ENCODE measurements at regions not wholly inside any gene's neighbourhood (a gene's known extent, or its start where the extent isn't known, plus 50 kb on each side); places are given as distances from the start of the nearest gene placed in this dataset.

DNA sequence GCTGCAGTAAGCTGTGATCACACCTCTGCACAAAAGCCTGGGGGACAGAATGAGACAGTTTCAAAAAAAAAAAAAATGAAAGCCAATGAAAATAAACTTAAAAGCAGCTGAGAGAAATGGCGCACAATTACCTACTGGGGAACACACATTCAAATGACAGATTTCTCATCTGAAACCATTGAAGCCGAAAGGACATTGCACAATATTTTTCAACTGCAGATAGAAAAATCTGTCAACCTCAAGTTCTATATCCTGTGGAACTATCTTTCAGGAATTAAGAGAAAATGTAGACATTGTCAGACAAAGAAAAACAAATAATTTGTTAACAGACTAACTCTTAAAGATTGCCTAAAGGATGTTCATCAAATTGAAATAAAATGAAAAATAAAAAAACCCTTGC is 442.8 kb downstream of the MATN1 start:
- no peak for ATAC-seq

DNA sequence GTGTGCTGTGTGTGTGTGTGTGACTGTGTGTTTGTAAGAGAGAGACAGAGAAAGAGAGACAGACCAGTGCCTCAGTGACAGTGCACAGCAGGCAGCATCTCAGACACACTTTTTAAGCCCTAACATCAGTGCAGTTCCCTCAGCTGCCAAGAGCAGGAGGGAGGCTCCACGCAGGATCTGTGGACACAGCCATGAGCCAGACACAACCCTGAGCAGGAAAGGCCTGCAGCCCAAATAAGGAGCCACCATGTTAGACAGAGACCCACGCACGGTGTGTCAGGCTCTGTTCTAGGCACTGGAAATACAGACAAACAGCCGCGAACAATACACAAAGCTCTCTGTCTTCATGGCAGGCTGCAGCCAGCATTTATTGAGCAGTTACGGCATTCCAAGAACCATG is 445.5 kb downstream of the MATN1 start:
- ATAC-seq, result no peak

DNA sequence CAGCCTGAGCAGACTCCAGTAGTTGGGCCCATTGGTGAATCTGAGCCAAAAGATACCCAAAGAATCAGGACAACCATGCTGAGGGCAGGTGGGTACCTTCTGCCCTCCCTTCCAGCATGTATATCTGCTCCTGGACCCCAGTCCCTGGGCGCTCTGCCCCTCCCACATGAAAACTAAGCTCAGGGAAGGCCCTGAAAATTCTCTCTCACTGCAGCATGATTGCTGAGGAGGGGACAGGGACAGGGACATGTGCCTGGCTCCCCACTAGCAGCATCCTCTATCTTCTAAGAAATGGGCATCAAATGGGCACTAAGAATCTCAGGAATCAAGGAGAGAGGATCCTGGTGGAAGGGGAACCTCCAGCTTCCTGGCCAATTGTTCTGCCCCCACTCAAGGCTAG is 446.0 kb downstream of the MATN1 start:
- ATAC-seq, result no peak

DNA sequence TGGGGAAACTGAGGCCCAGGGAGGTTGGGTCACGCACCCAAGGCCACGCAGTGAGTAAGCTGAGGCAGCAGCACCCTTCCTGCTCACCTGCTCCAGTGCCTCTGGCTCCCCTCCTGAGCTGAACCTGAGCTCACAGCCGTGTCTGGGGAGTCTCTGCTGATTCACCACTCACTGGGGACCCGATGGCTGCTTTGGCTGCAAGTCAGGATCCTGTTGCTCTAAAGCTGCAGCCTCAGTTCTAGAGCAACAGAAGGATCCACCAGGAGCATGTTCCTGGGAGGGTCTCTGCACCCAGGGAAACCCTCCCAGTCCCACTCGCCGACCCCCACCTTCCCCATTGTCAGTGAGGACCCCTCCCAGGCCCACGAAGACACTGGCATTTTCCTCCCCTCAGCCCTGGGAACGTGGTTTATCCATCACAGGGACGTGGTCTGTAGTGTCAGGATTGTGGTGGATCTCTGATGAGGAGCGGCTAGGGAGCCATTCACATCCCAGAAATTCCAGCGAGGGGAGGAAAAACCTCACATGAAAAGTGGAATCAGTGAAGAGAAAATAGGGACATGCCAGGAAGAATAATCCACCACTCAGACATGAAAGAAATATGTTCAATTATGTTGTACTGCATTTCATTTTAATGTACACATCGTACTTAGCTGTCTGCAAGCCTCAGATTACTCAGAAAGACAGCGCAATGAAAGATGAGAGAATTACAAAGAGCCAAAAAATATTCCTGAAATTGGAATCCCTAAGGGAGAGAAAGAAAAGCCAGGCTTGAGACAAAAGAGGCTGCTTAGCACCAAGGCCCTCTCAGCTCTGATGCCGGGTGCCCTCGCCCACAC is 447.2 kb downstream of the MATN1 start:
- ATAC-seq, result no peak

DNA sequence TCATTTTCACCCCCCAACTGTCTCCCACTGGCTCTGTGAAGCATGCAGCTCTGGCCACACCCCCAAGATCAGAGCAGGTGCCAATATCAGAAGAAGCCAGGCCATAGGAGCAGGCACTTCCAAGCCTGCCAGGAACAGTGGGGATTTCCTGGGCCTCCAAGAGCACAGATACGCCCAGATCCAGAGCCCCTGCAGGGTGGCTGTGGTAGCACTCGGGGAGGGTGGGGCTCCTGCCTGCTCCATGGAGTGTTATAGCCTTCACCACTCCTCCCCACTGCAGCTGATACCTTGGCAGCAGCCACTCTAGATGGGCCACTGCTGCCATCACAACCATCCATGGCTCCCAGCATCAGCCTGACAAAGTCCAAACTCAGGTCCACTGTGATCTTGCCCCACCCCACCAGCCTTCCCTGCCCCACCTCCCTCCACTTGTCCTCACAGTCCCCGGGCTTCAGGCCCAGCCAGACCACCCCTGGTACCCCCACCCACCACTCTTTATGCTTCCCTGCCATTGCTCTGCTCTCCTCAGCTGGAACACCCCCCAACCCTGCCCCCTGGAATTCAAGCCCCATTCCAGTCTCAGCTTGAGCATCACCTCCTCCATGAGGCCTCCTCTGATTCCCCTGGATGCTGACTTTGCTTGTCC is 448.3 kb downstream of the MATN1 start:
- no peak for ATAC-seq

DNA sequence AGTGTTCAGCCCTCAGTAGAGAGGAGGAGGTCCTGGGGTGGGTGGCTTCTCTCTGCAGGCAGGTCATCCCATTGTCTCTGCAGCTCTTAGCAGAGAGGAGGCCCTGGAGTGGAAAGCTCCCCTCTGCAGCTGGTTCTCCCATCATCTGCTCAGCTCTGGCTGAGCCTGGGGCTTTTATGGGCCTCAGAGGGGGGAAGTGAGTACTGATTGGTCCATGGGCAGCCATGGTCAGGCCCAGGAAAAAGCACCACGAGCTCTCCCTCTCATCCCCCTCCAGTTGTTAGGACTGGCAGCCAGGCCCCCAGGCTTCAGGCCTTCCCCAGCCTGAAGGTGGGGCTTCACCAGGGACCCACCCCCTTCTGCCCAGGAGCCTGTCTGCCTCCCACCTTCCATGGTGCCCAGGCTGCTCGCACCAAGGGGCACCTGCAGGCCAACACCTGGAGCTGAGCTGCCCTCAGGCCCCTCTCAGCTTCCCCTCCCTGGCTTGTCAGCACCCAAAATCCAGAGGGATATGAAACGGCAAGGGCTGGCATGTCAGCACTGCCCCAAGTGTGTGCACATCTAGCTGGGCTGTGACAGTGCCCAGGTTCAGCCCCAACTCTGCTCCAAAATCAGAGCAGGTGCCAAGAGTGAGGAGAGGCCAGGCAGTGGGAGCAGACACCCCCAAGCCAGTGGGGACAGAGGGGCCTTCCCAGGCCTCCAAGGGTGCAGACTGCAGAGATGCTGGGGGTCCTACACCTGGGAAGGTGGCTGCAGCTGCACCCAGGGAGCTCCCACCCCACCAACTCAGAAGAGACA is 449.0 kb downstream of the MATN1 start:
- no peak for ATAC-seq

DNA sequence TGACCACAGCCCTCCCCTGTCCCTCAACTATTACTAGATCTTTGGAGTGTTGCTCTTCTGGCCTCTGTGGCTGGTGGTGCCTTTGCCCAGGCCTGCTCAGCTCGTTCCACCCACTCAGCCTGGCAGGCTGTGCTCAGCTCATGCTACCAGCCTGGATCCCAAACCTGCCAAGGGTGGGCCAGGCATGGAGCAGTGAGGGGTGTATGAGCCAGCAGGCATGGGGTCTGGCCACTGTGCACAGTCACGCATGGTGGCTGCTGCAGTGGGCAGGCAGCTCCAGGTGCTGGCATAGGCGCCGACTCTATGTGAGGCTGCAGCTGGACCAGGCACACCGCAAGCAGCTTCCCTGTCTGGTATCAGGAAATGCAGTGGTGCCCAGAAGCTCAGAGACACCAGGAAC is 449.9 kb downstream of the MATN1 start:
- ATAC-seq, result no peak

DNA sequence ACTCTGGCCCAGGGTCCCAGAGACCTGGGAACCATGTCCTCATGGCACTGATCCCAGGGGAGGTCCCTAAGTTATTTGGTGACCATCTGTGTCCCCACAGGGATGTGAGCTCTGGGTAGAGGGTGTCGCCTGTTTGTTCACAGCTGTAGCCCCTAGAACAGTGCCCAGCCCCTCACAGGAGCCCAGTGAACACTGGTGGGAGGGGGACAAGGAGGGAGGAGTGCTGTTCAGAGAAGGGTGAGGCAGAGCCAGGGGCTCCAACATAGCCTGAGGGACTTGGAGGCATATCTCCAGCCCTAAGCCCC is 450.4 kb downstream of the MATN1 start:
- ATAC-seq, result no peak

DNA sequence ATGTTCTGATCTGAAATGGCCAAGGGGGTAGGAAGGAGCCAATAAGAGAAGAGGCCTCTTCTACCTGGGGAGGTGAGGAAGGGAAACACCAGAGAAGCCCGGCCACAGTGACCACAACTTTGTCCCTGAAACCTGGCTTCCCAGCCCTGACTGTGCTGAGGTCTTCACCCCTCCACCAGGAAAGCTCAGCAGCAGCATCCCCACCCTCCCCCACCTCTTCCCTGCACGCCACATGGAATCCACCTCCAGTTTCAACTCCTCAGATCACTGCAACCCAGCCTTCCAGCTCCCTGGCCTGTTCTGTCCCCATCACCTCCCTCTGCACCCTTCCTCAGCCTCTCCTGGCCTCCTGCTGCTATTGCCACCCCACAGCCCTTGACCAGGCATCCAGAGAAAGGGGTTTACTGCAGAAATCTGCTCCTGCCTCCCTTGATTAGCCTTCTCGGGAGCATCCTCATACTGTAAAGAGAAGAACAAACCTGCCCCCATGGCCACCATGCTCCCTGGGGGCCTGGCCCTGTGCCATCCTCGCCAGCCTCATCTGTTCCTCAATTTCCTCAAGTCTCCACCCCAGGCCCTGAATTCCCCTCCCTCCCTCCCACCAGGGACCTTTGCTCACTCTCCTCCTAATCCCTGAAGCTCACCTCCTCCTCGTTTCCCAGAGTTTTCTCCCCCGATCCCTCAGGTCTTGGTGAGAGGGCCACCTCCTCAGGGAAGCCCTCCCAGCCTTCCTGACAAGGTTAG is 450.9 kb downstream of the MATN1 start:
- no peak for ATAC-seq

DNA sequence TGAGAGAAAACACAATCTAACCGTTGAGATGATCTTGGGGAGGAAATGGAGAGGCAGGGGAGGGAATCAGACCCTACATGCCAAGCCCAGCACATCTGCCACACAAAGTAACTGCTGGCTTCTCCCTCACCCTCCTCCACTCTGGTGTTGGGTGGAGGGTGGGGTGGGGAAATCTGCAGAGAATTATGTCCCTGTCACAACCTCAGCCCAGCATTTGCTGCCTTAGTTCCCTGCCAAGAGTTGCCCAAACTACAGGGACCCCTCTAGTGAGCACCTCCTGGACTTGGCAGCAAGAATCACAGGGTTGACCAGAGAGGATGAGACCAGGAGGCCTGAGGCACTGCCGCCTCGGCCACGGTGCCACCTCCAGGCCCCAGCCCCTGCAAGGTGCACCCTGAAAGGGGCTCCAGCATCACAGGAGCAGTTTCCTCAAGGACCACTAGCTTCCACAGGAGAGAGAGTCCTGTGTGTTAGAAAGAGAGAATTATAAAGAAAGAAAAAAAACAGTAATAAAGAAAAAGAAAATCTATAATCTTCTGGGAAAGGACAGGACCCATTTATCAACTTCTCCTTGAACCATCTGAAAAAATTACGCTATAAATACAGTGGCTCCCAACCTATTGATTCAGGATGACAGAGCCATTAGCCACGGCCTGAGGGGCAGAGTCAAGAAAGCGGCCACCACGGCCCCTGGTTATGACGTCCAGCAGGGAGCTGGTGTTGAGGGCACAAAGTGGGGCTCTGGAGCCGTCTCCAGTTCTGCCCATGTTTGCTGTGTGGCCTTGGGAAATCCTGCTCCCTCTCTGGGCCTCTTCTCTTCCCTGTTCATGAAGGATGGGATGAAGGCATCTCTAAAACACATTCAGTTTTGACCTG is 451.7 kb downstream of the MATN1 start:
- ATAC-seq, result no peak

DNA sequence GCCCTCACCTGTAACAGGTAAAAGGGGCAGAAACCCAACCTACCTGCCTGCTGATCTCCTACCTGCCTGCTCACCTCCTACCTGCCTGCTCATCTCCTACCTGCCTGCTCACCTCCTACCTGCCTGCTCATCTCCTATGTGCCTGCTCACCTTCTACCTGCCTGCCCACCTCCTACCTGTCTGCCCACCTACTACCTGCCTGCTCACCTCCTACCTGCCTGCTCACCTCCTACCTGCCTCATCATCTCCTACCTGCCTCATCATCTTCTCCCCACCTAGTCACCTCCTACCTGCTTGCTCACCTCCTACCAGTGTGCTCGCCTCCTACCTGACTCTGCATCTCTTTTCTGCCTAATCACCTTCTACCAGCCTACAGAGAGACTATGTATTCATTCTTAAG is 452.9 kb downstream of the MATN1 start:
- ATAC-seq, result no peak

DNA sequence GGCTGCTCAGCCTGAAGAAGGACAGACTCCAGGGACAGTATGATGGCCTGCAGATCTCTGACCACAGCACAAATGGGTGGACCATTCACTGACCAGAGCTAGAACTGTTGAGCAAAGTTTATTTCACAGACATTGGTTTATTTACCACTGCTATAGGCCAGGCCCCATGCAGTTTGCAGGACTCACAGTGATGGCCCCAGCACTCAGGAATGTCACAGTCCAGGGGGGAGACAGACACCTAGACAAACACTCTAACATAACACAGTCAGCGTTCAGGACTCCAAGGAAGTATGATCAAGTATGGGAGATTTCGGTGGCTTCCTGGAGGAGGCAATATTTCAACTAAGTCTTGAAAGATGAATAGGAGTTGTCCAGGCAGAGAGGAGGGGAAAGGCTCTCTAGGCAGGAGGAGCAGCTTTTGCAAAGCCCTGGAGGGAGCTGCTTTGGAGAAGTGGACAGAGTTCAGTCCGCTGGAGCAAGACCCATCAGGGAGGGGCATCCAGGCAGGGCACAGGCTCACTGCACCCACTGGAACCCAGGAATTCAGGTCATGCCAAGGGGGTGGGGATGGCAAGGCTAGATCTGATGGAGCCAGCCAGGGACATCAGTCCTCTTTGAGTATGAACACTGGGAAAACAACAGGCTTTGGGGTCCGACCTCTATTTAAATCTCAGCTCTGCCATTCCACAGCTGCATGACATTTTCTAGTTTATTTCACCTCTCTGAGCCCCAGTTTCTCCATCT is 454.3 kb downstream of the MATN1 start:
- no peak for ATAC-seq

DNA sequence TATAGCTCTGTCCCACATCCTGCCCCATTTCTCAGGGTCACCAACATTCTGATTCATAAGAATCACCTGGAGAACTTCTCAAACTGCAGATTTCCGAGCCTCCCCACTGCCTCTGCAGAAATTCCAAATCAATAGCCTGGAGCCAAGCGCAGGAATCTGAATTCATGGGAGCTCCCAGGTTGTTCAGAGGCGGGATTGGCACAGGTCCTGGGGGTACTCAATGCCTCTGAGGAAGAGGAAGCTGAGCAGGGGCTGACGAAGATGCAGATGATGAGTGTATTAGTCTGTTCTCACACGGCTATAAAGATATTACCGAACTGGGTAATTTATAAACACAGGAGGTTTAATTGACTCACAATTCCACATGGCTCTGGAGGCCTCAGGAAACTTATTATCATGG is 455.5 kb downstream of the MATN1 start:
- no peak for ATAC-seq

DNA sequence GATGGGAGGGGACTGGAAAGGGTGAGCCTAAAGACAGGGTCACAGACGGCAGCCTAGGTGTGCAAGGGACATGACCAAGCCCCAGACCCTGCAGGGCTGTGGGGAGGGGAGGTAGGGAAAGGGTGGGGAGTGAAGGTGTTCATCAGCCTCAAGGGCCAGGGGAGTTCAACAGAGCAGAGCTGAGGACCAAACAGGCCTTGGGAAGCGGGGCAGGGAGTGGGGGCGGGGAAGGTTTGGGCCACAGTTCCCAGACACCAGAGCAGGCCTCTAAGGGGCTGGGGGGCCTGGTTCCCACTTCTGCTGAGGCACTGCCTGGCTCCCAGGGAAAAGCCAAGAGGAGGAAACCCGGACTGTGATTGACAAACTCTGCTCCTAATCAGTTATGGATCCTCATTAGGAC is 456.3 kb downstream of the MATN1 start:
- ATAC-seq, result no peak

DNA sequence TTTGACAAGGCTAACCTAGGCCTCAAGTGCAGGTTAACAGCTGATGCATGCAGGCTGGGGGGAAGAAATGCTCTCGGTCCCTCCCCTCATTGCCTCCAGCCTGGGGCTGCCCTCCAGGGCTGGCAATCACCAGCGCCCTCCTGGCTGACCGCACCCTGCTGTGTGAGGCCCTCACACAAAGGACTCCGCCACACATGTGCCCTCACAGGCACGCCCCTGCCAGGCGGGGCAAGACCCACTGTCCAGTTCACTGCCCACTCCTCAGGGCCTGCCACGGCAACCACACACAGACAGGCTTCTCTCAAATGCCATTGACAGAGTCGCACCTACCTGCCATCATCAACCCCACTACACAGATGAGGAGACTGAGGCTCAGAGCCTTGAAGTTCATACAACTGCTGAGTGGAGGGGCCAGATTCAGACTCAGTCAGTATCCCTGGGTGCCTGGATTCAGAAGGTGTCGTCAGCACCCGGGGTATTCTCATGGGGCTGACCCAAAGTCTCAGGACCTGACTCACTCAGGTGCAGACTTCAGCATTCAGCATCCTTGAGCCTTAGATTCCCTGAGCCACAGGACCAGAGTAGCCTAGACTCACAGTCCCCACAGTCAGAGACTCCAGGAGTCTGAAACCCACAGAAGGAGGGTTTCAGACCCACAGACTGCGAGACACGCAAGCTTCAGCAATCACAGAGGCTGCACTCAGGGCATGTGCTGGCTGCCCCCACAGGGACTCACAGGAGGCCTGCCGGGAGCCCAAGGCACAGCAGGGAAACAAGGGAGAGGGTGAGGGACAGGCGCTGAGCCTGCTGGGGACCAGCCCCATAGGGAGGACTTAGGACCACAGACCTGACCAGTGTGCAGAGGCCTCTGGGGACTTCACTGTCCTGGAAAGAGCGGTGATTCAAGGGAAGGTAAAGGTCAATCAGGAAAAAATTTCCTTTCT is 458.0 kb downstream of the MATN1 start:
- ATAC-seq, result no peak

DNA sequence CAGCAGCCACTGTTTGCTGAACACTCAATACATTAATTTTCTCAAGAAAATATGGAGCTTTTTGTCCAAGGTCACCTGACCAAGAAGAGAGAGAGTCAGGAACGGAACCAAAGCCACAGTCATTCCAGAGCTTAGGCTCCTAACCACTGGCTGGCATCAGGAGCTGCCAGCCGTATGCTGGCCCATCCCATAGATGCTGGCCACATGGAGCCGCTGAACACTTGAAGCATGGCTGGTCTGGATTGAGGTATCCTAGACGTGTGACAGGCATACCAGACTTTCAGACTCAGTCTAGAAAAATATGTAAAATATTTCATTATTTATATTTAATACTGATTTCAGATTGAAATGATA is 458.7 kb downstream of the MATN1 start:
- no peak for ATAC-seq

DNA sequence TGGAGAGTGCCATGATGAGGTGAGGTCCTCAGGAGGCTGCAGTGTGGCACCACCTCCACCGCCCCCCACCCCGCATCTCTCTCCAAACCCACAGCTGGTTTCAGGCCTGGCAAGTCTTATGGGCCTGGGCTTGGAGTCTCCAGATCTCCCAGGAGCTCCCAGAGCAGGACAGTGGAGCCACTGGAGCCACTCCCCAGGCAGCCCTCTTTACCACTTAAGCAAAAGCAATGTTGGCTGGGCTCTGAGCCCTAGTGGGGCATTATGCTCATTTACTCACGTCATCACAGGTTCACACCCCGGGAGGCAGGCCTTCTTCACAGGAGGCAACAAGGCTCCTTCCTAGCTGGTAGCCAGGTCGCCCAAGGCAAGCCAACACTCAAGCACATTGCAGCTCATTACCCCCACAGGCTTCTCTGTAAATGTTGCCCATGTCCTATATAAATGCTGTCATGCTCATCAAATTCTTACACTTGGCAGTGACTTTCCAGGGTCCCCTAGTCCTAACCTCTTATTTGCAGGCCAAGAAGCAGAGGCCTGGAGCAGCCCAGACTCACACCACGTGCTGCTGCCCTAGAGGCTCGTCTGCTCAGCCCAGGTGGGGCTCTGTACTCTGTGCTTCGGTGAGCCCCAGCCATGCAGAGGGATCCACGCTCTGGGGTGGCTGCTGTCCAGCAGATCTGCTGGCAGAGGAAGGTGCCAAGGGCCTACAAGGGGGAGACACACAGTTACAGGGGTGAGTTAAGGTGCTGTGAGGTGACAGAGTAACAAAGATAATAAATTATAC is 459.3 kb downstream of the MATN1 start:
- ATAC-seq, result no peak

DNA sequence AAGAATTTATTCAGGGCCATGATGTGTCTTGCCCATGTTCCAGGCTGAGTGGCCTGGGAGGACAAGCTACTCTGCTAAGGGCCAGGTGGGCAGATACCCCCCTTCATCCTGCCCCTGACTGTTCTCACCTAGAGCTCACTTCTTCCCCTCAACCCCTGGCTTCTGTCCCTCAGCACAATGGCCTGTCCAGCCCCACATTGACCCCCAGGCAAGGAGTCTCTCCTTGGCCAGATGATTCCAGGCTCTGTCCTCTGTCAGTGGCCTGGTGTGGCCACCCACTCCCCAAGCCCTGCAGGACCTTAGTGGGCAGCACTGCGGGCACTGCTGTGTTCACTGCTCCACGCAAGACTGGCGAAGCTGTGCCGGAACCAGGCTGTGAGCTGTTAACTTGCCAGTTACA is 460.0 kb downstream of the MATN1 start:
- ATAC-seq, result no peak

DNA sequence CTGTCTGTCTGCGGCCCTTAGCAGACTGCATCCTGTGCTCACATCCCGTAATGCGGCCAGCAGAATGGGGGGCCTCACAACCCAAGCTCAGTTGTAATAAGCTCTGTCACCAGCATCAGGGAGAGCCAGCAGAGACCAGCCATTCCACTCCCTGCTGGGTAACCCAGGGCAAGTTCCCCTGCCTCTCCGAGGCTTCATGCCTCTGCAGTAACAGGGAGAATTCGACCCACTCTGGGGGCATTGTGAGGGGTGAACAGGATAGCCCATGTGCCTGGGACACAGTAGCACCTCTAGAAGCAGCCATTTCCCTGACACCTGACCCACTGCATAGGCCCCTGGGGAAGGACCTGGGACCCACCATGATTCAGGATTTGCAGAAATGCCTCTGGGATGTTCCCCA is 461.2 kb downstream of the MATN1 start:
- no peak for ATAC-seq

DNA sequence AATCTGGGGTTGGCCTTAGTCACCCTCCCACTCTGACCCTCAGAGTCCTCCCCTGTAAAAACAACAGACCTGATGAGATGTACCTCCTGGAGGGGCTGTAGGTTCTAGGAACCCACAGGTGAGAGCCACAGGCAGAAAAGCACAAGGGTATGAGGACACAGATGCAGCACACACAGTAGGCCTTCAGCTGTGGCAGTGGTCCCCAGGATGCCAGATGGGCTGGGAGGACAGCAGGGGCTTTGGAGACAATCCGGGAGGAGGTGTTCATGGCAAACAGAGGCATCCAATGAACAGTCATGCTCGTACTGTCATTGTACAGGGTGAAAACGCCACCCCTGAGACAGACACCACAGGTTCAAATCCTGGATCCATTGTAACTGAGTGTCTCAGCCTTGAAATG is 463.1 kb downstream of the MATN1 start:
- ATAC-seq, result no peak

Measured in activated CD4-positive, CD25-positive, alpha-beta regulatory T cell treated with anti-CD3 and anti-CD28 coated beads, Interleukin-2, amount 50 U/mL, for 24 hours (primary cell).